Neural cell (in vitro differentiated cells): ENCODE measurements at regions not wholly inside any gene's neighbourhood (a gene's known extent, or its start where the extent isn't known, plus 50 kb on each side); places are given as distances from the start of the nearest gene placed in this dataset.

Experiments used
- H2AFZ ChIP-seq: fragments of 200-600, 300-800 bp; sonication (generic), shearing (Covaris generic); 2 replicates; pipeline ENCODE4 v1.6.0; 2014; ENCODE audit warnings: low read depth, mild to moderate bottlenecking, antibody characterized with exemption, low read length, moderate library complexity
- H3F3A ChIP-seq: fragments of 200-600 bp; shearing (Covaris generic); 2 replicates; pipeline ENCODE4 v1.6.1; 2016; ENCODE audit warnings: mild to moderate bottlenecking, moderate library complexity, mixed read lengths, antibody characterized with exemption, low read length; ENCODE audit not compliant: insufficient read depth, poor library complexity, severe bottlenecking
- H3K27ac ChIP-seq: fragments of 200-600, 300-800 bp; sonication (generic), shearing (Covaris generic); 2 replicates; pipeline ENCODE4 v1.5.1; 2014; ENCODE audit warnings: mild to moderate bottlenecking, low read length, moderate library complexity
- H3K27me3 ChIP-seq: fragments of 300-800, 200-600 bp; sonication (generic), shearing (Covaris generic); 2 replicates; pipeline ENCODE4 v1.6.0; 2014; ENCODE audit warnings: mild to moderate bottlenecking, low read depth, low read length, moderate library complexity; ENCODE audit not compliant: insufficient read depth
- H3K36me3 ChIP-seq: fragments of 300-800, 200-600 bp; sonication (generic), shearing (Covaris generic); 2 replicates; pipeline ENCODE4 v1.5.1; 2014; ENCODE audit warnings: mild to moderate bottlenecking, antibody characterized with exemption, low read length, moderate library complexity; ENCODE audit not compliant: insufficient read depth
- H3K4me2 ChIP-seq: fragments of 300-800, 200-600 bp; sonication (generic), shearing (Covaris generic); 2 replicates; pipeline ENCODE4 v1.6.0; 2014; ENCODE audit warnings: mild to moderate bottlenecking, low read length
- H3K4me3 ChIP-seq: fragments of 300-800, 200-600 bp; sonication (generic), shearing (Covaris generic); 2 replicates; pipeline ENCODE4 v1.5.1; 2014; ENCODE audit warnings: mild to moderate bottlenecking, low read length, moderate library complexity
- H3K79me2 ChIP-seq: fragments of 200-600 bp; shearing (Covaris generic); replicated peaks from 2 replicates; pipeline ENCODE4 v1.6.0; 2014; ENCODE audit warnings: mild to moderate bottlenecking, low read length, moderate library complexity; ENCODE audit not compliant: insufficient read depth
- H3K9ac ChIP-seq: fragments of 300-800, 200-600 bp; sonication (generic), shearing (Covaris generic); 2 replicates; pipeline ENCODE4 v1.6.1; 2016; ENCODE audit warnings: mild to moderate bottlenecking, low read length, mixed read lengths
- H3K9me2 ChIP-seq: fragments of 200-600 bp; shearing (Covaris generic); 2 replicates; pipeline ENCODE4 v1.6.1; 2016; ENCODE audit warnings: mild to moderate bottlenecking, low read length, mixed read lengths; ENCODE audit not compliant: insufficient read depth
- H3K9me3 ChIP-seq: fragments of 200-600, 300-800 bp; sonication (generic), shearing (Covaris generic); 2 replicates; pipeline ENCODE4 v1.6.1; 2016; ENCODE audit warnings: mild to moderate bottlenecking, mixed run types, low read length, moderate library complexity, mixed read lengths
- H4K20me1 ChIP-seq: fragments of 200-600 bp; shearing (Covaris generic); 2 replicates; pipeline ENCODE4 v1.6.1; 2016; ENCODE audit warnings: mild to moderate bottlenecking, mixed run types; ENCODE audit not compliant: insufficient read depth
- CTCF ChIP-seq: fragments of 450-650 bp; IDR thresholded peaks from 2 replicates; pipeline ENCODE4 v1.5.1; 2014; ENCODE audit warnings: antibody characterized with exemption, mild to moderate bottlenecking, moderate library complexity; ENCODE audit not compliant: poor library complexity, severe bottlenecking
- EP300 ChIP-seq: fragments of 450-650 bp; conservative IDR thresholded peaks from 2 replicates; pipeline ENCODE4 v1.6.1; 2014; ENCODE audit warnings: antibody characterized with exemption, mild to moderate bottlenecking, moderate library complexity; ENCODE audit not compliant: poor library complexity, severe bottlenecking
- EZH2 ChIP-seq: fragments of 200-600, 300-800 bp; shearing (Covaris generic), sonication (generic); IDR thresholded peaks from 2 replicates; pipeline ENCODE4 v1.6.1; 2014; ENCODE audit warnings: antibody characterized with exemption, low read length, borderline replicate concordance, mild to moderate bottlenecking; ENCODE audit not compliant: insufficient read depth, poor library complexity, severe bottlenecking
- MXI1 ChIP-seq: fragments of 450-650 bp; conservative IDR thresholded peaks from 2 replicates; pipeline ENCODE4 v1.6.1; 2014; ENCODE audit warnings: antibody characterized with exemption, mild to moderate bottlenecking; ENCODE audit not compliant: poor library complexity, severe bottlenecking
- POLR2AphosphoS5 ChIP-seq: IDR thresholded peaks from 2 replicates; pipeline ENCODE4 v1.6.1; 2012
- RAD21 ChIP-seq: fragments of 450-650 bp; conservative IDR thresholded peaks from 2 replicates; pipeline ENCODE4 v1.6.1; 2014; ENCODE audit warnings: antibody characterized with exemption, mild to moderate bottlenecking, moderate library complexity
- SMC3 ChIP-seq: fragments of 450-650 bp; conservative IDR thresholded peaks from 2 replicates; pipeline ENCODE4 v1.6.1; 2014; ENCODE audit warnings: antibody characterized with exemption, mild to moderate bottlenecking, moderate library complexity; ENCODE audit not compliant: poor library complexity
- TAF1 ChIP-seq: IDR thresholded peaks from 2 replicates; pipeline ENCODE4 v1.6.1; 2012; ENCODE audit warnings: low read depth
- TF ChIP-seq, protein P1 (sequence below): IDR thresholded peaks from 2 replicates; pipeline ENCODE4 v1.6.1; 2012; ENCODE audit warnings: borderline replicate concordance

- Histone ChIP-seq H3K9me3 (no peaks in the 10 kb centered on the region), H3K9me2 (no peaks in the 10 kb centered on the region), H3F3A (no peaks in the 10 kb centered on the region), H4K20me1 (no peaks in the 10 kb centered on the region), H3K9ac (no peak overlapping the region), H3K4me2 (no peak overlapping the region), H2AFZ (no peak overlapping the region), H3K27ac (no peak overlapping the region), H3K36me3 (no peaks in the 10 kb centered on the region), H3K4me3 (no peak overlapping the region), H3K79me2 (no peaks in the 10 kb centered on the region), H3K27me3 (no peaks in the 10 kb centered on the region)
- TF ChIP-seq EP300 = no peak
- TF ChIP-seq SMC3 = no peak
- no peak for TF ChIP-seq TAF1
- TF ChIP-seq, protein P1, sequence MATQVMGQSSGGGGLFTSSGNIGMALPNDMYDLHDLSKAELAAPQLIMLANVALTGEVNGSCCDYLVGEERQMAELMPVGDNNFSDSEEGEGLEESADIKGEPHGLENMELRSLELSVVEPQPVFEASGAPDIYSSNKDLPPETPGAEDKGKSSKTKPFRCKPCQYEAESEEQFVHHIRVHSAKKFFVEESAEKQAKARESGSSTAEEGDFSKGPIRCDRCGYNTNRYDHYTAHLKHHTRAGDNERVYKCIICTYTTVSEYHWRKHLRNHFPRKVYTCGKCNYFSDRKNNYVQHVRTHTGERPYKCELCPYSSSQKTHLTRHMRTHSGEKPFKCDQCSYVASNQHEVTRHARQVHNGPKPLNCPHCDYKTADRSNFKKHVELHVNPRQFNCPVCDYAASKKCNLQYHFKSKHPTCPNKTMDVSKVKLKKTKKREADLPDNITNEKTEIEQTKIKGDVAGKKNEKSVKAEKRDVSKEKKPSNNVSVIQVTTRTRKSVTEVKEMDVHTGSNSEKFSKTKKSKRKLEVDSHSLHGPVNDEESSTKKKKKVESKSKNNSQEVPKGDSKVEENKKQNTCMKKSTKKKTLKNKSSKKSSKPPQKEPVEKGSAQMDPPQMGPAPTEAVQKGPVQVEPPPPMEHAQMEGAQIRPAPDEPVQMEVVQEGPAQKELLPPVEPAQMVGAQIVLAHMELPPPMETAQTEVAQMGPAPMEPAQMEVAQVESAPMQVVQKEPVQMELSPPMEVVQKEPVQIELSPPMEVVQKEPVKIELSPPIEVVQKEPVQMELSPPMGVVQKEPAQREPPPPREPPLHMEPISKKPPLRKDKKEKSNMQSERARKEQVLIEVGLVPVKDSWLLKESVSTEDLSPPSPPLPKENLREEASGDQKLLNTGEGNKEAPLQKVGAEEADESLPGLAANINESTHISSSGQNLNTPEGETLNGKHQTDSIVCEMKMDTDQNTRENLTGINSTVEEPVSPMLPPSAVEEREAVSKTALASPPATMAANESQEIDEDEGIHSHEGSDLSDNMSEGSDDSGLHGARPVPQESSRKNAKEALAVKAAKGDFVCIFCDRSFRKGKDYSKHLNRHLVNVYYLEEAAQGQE = no peak
Observed at GRCh38 chr2:12556762-12557161, 160.0 kb upstream of the TRIB2 start.

- no peak overlapping the region for H3K4me2 ChIP-seq
- no peaks in the 10 kb centered on the region for H3K9me2 ChIP-seq
- no peak overlapping the region for H3K9ac ChIP-seq
- no peak for TF ChIP-seq EZH2
- no peak for TF ChIP-seq EP300
- TF ChIP-seq, protein P1 = no peak
- TF ChIP-seq TAF1 = no peak
- no peak for TF ChIP-seq RAD21
- TF ChIP-seq CTCF = no peak
- TF ChIP-seq SMC3 = no peak
- no peak for TF ChIP-seq POLR2AphosphoS5
- TF ChIP-seq MXI1 = no peak
- H3K36me3 ChIP-seq = no peaks in the 10 kb centered on the region
- no peaks in the 10 kb centered on the region for H3K27me3 ChIP-seq
- no peaks in the 10 kb centered on the region for H3K9me3 ChIP-seq
- no peaks in the 10 kb centered on the region for H3F3A ChIP-seq
- H3K27ac ChIP-seq = no peak overlapping the region
- H2AFZ ChIP-seq = no peak overlapping the region
- H3K4me3 ChIP-seq = no peak overlapping the region
- H3K79me2 ChIP-seq = no peaks in the 10 kb centered on the region
- H4K20me1 ChIP-seq = no peaks in the 10 kb centered on the region
Observed at GRCh38 chr2:12557688-12558087, 159.0 kb upstream of the TRIB2 start.
